SU-DHL-6 (cell line): ENCODE measurements at regions not wholly inside any gene's neighbourhood (a gene's known extent, or its start where the extent isn't known, plus 50 kb on each side); places are given as distances from the start of the nearest gene placed in this dataset.
"Not testable (repeated sequence)": the region's sequence is repeated elsewhere in the genome, so short reads cannot be mapped to it uniquely, and the experiment has no call there.

Experiments used
- H2AFZ ChIP-seq: fragments of 200-600 bp; sonication (generic); 2 replicates; pipeline ENCODE4 v1.6.1; 2014; ENCODE audit warnings: low read depth, mild to moderate bottlenecking, moderate library complexity, mixed read lengths, antibody characterized with exemption, low read length; ENCODE audit not compliant: severe bottlenecking
- H3F3A ChIP-seq: fragments of 200-600 bp; shearing (Covaris generic); 2 replicates; pipeline ENCODE4 v1.6.0; 2016; ENCODE audit warnings: antibody characterized with exemption, mild to moderate bottlenecking; ENCODE audit not compliant: insufficient read depth
- H3K27ac ChIP-seq: fragments of 200-600 bp; sonication (generic); 2 replicates; pipeline ENCODE4 v1.5.1; 2016; ENCODE audit warnings: low read depth, mild to moderate bottlenecking, low read length, moderate library complexity, mixed read lengths
- H3K27me3 ChIP-seq: fragments of 200-600 bp; sonication (generic), shearing (Covaris generic); 2 replicates; pipeline ENCODE4 v1.6.0; 2014; ENCODE audit warnings: mild to moderate bottlenecking, low read length
- H3K36me3 ChIP-seq: fragments of 200-600 bp; sonication (generic); 2 replicates; pipeline ENCODE4 v1.6.1; 2014; ENCODE audit warnings: mild to moderate bottlenecking, low read length, mixed read lengths
- H3K4me2 ChIP-seq: fragments of 300-600, 200-600 bp; shearing (Covaris generic), sonication (generic); 2 replicates; pipeline ENCODE4 v1.6.0; 2014; ENCODE audit warnings: low read length, low read depth, mild to moderate bottlenecking; ENCODE audit not compliant: poor library complexity, severe bottlenecking
- H3K4me3 ChIP-seq: fragments of 200-600 bp; sonication (generic); 2 replicates; pipeline ENCODE4 v1.5.1; 2014; ENCODE audit warnings: antibody characterized with exemption, low read length, mild to moderate bottlenecking, mixed read lengths; ENCODE audit not compliant: insufficient read depth, poor library complexity, severe bottlenecking
- H3K79me2 ChIP-seq: fragments of 200-600 bp; sonication (generic); 2 replicates; pipeline ENCODE4 v1.6.1; 2014; ENCODE audit warnings: mild to moderate bottlenecking, low read length, moderate library complexity; ENCODE audit not compliant: insufficient read depth
- H3K9ac ChIP-seq: fragments of 200-600 bp; sonication (generic); 2 replicates; pipeline ENCODE4 v1.7.0; 2014; ENCODE audit warnings: mild to moderate bottlenecking, low read length
- H3K9me2 ChIP-seq: fragments of 200-600 bp; sonication (generic); replicated peaks from 2 replicates; pipeline ENCODE4 v1.6.1; 2014; ENCODE audit warnings: low read length; ENCODE audit not compliant: insufficient read depth
- H3K9me3 ChIP-seq: fragments of 200-600 bp; sonication (generic); 2 replicates; pipeline ENCODE4 v1.6.1; 2014; ENCODE audit warnings: low read length, mixed read lengths; ENCODE audit not compliant: insufficient read depth
- H4K20me1 ChIP-seq: fragments of 200-600 bp; sonication (generic); 2 replicates; pipeline ENCODE4 v1.6.1; 2014; ENCODE audit warnings: low read depth, mild to moderate bottlenecking, antibody characterized with exemption, low read length, moderate library complexity, mixed read lengths
- EZH2phosphoT487 ChIP-seq: fragments of 200-600 bp; sonication (generic), shearing (Covaris generic); conservative IDR thresholded peaks from 2 replicates; pipeline ENCODE4 v1.6.1; 2018; ENCODE audit warnings: mild to moderate bottlenecking, antibody characterized with exemption, low read length, moderate library complexity, mixed read lengths
- TF ChIP-seq, protein P1 (sequence below): fragments of 200-600 bp; sonication (generic); IDR thresholded peaks from one replicate; pipeline ENCODE4 v1.5.1; 2017; ENCODE audit warnings: antibody characterized with exemption, mild to moderate bottlenecking, low read length, moderate library complexity; ENCODE audit not compliant: insufficient read depth, poor library complexity, severe bottlenecking

GRCh38 chr10:30702860-30703259 is 73.3 kb upstream of the LYZL2 start:
- peak overlapping the region; percentile 60 for H3K9ac ChIP-seq
- H3K36me3 ChIP-seq = no peaks in the 10 kb centered on the region
- H3F3A ChIP-seq = peaks cover 52% of the 10 kb centered on the region
- peak overlapping the region; percentile 64 for H3K4me2 ChIP-seq
- TF ChIP-seq, protein P1, sequence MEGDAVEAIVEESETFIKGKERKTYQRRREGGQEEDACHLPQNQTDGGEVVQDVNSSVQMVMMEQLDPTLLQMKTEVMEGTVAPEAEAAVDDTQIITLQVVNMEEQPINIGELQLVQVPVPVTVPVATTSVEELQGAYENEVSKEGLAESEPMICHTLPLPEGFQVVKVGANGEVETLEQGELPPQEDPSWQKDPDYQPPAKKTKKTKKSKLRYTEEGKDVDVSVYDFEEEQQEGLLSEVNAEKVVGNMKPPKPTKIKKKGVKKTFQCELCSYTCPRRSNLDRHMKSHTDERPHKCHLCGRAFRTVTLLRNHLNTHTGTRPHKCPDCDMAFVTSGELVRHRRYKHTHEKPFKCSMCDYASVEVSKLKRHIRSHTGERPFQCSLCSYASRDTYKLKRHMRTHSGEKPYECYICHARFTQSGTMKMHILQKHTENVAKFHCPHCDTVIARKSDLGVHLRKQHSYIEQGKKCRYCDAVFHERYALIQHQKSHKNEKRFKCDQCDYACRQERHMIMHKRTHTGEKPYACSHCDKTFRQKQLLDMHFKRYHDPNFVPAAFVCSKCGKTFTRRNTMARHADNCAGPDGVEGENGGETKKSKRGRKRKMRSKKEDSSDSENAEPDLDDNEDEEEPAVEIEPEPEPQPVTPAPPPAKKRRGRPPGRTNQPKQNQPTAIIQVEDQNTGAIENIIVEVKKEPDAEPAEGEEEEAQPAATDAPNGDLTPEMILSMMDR = no peak
- no peak for TF ChIP-seq EZH2phosphoT487
- H3K27ac ChIP-seq = peak overlapping the region; percentile 93
- no peaks in the 10 kb centered on the region for H3K9me3 ChIP-seq
- no peaks in the 10 kb centered on the region for H4K20me1 ChIP-seq
- no peaks in the 10 kb centered on the region for H3K9me2 ChIP-seq
- peak overlapping the region; percentile 12 for H3K4me3 ChIP-seq
- H2AFZ ChIP-seq = no peak overlapping the region
- no peaks in the 10 kb centered on the region; the same call in 1 of the 2 replicates for H3K79me2 ChIP-seq
- no peaks in the 10 kb centered on the region for H3K27me3 ChIP-seq

DNA sequence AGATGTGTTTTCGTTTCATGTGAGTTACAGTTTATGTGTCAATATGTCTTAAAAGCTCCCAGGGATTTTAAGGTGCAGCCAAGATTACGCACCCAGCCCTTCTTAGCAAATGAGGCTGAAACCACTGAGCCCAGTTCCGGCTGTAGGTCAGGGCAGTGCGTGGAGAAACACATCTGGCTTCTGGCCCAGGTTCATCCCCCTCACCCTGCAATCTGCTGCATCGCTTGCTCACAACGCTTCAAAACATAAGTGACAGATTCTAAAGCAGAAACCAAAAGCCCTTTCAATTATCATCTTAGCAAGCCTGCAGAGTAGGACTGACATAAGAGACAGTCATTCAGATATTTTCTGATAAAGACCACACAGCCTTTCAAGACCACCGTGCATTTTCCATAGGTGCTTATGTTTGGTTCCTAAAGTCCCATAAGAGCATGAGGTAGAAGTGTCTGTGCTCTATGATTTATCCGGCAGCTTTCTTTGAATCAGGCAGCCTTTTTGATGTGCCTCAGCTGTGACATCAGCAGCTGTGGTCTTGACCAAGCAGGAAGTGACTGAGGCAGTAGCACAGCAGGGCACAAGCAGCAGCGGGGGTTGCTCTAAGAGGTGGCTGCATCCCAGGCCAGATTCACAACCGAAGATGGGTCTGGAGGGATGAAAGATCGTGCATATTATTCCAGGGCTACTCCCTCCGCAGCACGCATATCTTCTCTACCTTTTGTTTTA is 72.1 kb upstream of the LYZL2 start:
- Histone ChIP-seq H3K36me3 (no peaks in the 10 kb centered on the region), H3K79me2 (no peaks in the 10 kb centered on the region; the same call in 1 of the 2 replicates), H3K27me3 (no peaks in the 10 kb centered on the region), H3K4me3 (peak overlapping the region; percentile 12), H4K20me1 (no peaks in the 10 kb centered on the region), H3K9me2 (no peaks in the 10 kb centered on the region), H3K9me3 (no peaks in the 10 kb centered on the region), H3K9ac (peak overlapping the region; percentile 60), H3F3A (peaks cover 46% of the 10 kb centered on the region), H3K4me2 (peak overlapping the region; percentile 64), H3K27ac (peak overlapping the region; percentile 93), H2AFZ (peak overlapping the region; percentile 1)
- TF ChIP-seq, protein P1 = no peak
- no peak for TF ChIP-seq EZH2phosphoT487

DNA sequence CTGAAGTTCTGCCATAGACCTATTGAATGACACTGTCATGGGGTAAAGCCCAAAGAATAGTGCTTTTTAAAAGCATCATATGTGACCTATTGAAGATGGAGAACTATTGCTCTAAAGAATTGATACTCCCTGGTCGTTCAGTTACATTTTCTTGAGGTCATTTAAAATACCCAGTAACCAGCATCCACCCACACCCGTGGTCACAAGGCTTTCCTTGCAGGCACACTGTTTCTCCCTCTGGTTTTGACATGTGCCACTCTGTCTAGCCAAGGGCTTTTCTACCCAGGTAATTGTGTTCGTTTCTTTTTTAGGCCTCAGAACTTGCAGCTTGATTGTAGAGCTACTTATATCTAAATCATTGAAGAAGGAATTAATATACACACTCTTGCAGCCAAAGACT is 68.3 kb upstream of the LYZL2 start:
- no peaks in the 10 kb centered on the region; the same call in 1 of the 2 replicates for H3K79me2 ChIP-seq
- no peaks in the 10 kb centered on the region for H3K9me2 ChIP-seq
- no peaks in the 10 kb centered on the region for H4K20me1 ChIP-seq
- no peaks in the 10 kb centered on the region for H3K27me3 ChIP-seq
- no peak overlapping the region for H3K27ac ChIP-seq
- no peak overlapping the region for H3K4me3 ChIP-seq
- H3K4me2 ChIP-seq = no peak overlapping the region
- H3K9me3 ChIP-seq = no peaks in the 10 kb centered on the region
- TF ChIP-seq, protein P1 = no peak
- no peak for TF ChIP-seq EZH2phosphoT487
- peaks cover 19% of the 10 kb centered on the region for H3F3A ChIP-seq
- no peak overlapping the region for H3K9ac ChIP-seq
- H2AFZ ChIP-seq = no peak overlapping the region
- no peaks in the 10 kb centered on the region for H3K36me3 ChIP-seq

- H3K36me3 ChIP-seq, H3K9me3 ChIP-seq, H3K4me2 ChIP-seq, H3K9me2 ChIP-seq, H2AFZ ChIP-seq, H3K27ac ChIP-seq, H3K79me2 ChIP-seq, H3K4me3 ChIP-seq, H3K9ac ChIP-seq, H4K20me1 ChIP-seq, H3K27me3 ChIP-seq: not testable (repeated sequence)
- H3F3A ChIP-seq = peaks cover 16% of the 10 kb centered on the region
These were observed 67.7 kb upstream of the LYZL2 start for GRCh38 chr10:30697221-30697620.

- H3K27me3 ChIP-seq, H3K9me2 ChIP-seq, H3K36me3 ChIP-seq, H3K9me3 ChIP-seq, H3K79me2 ChIP-seq, H4K20me1 ChIP-seq, H3K4me2 ChIP-seq, H3K27ac ChIP-seq, H3F3A ChIP-seq, H3K4me3 ChIP-seq, H3K9ac ChIP-seq, H2AFZ ChIP-seq: not testable (repeated sequence)
These were observed 67.0 kb upstream of the LYZL2 start for GRCh38 chr10:30696416-30697185.
